ENCODE measurements at regions not wholly inside any gene's neighbourhood (a gene's known extent, or its start where the extent isn't known, plus 50 kb on each side); places are given as distances from the start of the nearest gene placed in this dataset.

GRCh38 chrX:21056622-21057021 lies 317.6 kb upstream of the CNKSR2 start:
- no peak for DNase-seq

GRCh38 chrX:21047034-21047455 lies 327.2 kb upstream of the CNKSR2 start:
- DNase-seq, result no peak

- no peak for DNase-seq
Measured at GRCh38 chrX:21014326-21014725, 359.9 kb upstream of the CNKSR2 start.

GRCh38 chrX:21004835-21005234 lies 369.4 kb upstream of the CNKSR2 start:
- DNase-seq, result no peak

- no peak for DNase-seq
Measured at GRCh38 chrX:20995829-20996228, 378.4 kb upstream of the CNKSR2 start.

GRCh38 chrX:20989361-20989760 lies 384.9 kb upstream of the CNKSR2 start:
- DNase-seq, result no peak

- no peak for DNase-seq
Measured at GRCh38 chrX:20988804-20989203, 385.4 kb upstream of the CNKSR2 start.

GRCh38 chrX:20988118-20988517 lies 386.1 kb upstream of the CNKSR2 start:
- DNase-seq, result no peak

GRCh38 chrX:20980426-20980825 lies 393.8 kb upstream of the CNKSR2 start:
- no peak for DNase-seq

GRCh38 chrX:20974326-20974725 lies 399.9 kb upstream of the CNKSR2 start:
- no peak for DNase-seq

GRCh38 chrX:20973038-20973437 lies 401.2 kb upstream of the CNKSR2 start:
- no peak for DNase-seq

GRCh38 chrX:20971250-20971649 lies 403.0 kb upstream of the CNKSR2 start:
- no peak for DNase-seq

GRCh38 chrX:20969565-20969964 lies 404.7 kb upstream of the CNKSR2 start:
- no peak for DNase-seq

GRCh38 chrX:20968996-20969395 lies 405.2 kb upstream of the CNKSR2 start:
- DNase-seq, result no peak

GRCh38 chrX:20967725-20968124 lies 406.5 kb upstream of the CNKSR2 start:
- DNase-seq, result no peak

GRCh38 chrX:20965270-20966044 lies 408.8 kb upstream of the CNKSR2 start:
- no peak for DNase-seq

- DNase-seq, result no peak
Measured at GRCh38 chrX:20954014-20954413, 420.2 kb upstream of the CNKSR2 start.

GRCh38 chrX:20952180-20952579 lies 422.0 kb upstream of the CNKSR2 start:
- DNase-seq, result no peak

GRCh38 chrX:20951016-20951810 lies 423.0 kb upstream of the CNKSR2 start:
- DNase-seq, result no peak

GRCh38 chrX:20947411-20947912 lies 426.8 kb upstream of the CNKSR2 start:
- no peak for DNase-seq

- no peak for DNase-seq
Measured at GRCh38 chrX:20913760-20914159, 460.5 kb upstream of the CNKSR2 start.

GRCh38 chrX:20906571-20906970 lies 467.6 kb upstream of the CNKSR2 start:
- no peak for DNase-seq

GRCh38 chrX:20884565-20884964 lies 489.7 kb upstream of the CNKSR2 start:
- no peak for DNase-seq

- DNase-seq, result no peak
Measured at GRCh38 chrX:20863649-20864048, 510.6 kb upstream of the CNKSR2 start.

Measured in NCI-H187 (cell line).